HG03565 (cell line): ENCODE measurements at regions not wholly inside any gene's neighbourhood (a gene's known extent, or its start where the extent isn't known, plus 50 kb on each side); places are given as distances from the start of the nearest gene placed in this dataset.
A peak's percentile ranks its signal among the peaks of the same experiment; 100 is the strongest.
"Not testable (repeated sequence)": the region's sequence is repeated elsewhere in the genome, so short reads cannot be mapped to it uniquely, and the experiment has no call there.

Experiments used
- ATAC-seq: cut with Tn5 transposase; IDR thresholded peaks from one replicate; pipeline ENCODE4 v1.9.1; 2021; ENCODE audit warnings: mild to moderate bottlenecking, moderate library complexity; ENCODE audit not compliant: unreplicated experiment

DNA sequence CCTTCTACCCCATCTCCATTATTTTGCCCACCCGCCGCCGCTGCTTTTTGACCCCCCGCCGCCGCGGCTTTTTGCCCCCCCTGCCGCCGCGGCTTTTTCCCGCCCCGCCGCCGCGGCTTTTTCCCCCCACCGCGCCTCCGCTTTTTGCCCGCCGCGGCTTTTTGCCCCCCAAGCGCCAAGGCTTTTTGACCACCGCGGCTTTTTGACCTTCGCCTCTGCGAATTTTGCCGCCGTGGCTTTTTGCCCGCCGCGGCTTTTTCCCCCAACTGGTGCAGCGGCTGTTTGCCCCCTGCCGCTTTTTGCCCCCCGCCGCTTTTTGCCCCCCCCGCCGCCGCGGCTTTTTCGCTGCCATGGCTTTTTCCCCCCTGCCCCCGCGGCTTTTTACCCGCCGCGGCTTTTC lies 137.5 kb upstream of the TP53TG3D start:
- ATAC-seq, result not testable (repeated sequence)

DNA sequence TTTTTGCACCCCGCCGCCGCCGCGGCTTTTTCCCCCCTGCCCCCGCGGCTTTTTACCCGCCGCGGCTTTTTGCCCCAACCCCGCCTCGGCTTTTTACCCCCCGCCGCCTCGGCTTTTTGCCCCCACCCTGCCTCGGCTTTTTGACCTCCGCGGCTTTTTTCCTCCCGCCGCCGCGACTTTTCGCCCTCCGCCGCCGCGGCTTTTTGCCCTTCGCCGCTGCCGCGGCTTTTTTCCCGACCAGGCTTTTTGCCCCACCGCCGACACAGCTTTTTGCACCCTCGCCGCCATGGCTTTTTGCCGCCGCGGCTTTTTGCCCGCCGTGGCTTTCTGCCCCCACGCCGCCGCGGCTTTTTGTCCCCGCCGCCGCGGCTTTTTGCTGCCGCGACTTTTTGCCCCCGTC lies 137.0 kb upstream of the TP53TG3D start:
- no peak for ATAC-seq

GRCh38 chr16:32116533-32116932 lies 136.6 kb upstream of the TP53TG3D start:
- ATAC-seq, result not testable (repeated sequence)

DNA sequence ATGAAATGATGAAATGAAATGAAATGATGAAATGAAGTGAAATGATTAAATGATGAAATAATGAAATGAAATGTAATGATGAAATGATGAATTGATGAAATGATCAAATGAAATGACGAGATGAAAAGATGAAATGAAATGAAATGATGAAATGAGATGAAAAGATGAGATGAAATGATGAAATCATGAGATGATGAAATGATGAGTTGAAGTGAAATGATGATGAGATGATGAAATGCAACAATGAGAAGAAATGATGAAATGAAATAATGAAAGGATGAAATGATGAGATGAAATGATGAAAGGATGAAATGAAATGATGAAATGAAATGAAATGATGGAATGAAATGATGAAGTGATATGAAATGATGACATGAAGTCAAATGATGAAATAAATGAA lies 132.7 kb upstream of the TP53TG3D start:
- not testable (repeated sequence) for ATAC-seq

GRCh38 chr16:32120779-32121178 lies 132.3 kb upstream of the TP53TG3D start:
- not testable (repeated sequence) for ATAC-seq

DNA sequence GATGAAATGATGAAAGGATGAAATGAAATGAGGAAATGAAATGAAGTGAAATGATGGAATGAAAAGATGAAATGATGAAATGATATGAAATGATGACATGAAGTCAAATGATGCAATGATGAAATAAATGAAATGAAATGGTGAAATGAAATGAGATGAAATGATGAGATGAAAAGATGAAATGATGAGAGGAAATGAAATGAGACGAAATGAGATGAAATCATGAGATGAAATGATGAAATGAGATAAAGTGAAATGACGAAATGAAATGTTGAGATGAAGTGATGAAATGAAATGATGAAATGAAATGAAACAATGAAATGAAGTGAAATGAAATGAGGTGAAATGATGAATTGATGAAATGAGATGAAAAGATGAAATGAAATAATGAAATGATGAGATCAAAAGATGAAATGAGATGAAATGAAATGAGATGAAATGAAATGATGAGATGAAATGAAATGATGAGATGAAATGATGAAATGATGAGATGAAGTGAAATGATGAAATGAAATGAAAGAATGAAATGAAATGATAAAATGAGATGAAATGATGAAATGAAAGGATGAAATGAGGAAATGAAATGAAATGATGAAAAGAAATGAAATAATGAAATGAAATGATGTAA lies 131.7 kb upstream of the TP53TG3D start:
- not testable (repeated sequence) for ATAC-seq

DNA sequence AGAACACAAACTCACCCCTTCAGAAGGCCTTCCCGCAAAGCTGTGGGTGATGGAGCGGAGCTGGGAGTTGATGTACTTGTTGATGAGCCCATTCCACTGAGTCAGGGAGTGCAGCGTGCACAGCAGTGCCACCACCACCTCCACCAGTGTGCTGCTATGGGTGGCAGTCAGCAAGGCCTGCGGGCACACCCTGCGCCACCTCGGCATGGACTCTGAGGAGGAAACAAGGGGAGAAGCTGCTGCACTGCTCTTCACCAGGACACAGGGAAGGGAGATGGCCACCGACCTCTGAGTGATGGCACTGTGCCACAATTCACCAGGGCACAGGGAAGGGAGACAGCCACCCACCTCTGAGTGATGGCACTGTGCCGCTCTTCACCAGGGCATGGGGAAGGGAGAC lies 100.7 kb upstream of the TP53TG3D start:
- not testable (repeated sequence) for ATAC-seq

- peak; percentile 90 for ATAC-seq
Measured at GRCh38 chr16:32187918-32188669, 65.0 kb upstream of the TP53TG3D start.

- not testable (repeated sequence) for ATAC-seq
Measured at GRCh38 chr16:32202585-32202984, 50.5 kb upstream of the TP53TG3D start.
